HepG2 (cell line): ENCODE measurements at regions not wholly inside any gene's neighbourhood (a gene's known extent, or its start where the extent isn't known, plus 50 kb on each side); places are given as distances from the start of the nearest gene placed in this dataset.

Source experiments
- CTCF ChIP-seq: sonication (generic); formaldehyde crosslinking; IDR thresholded peaks from 2 replicates; pipeline ENCODE4 v1.5.0; 2020; ENCODE audit warnings: mild to moderate bottlenecking, missing genetic modification reagents, moderate library complexity
- GRHL1 ChIP-seq: sonication (generic); formaldehyde crosslinking; conservative IDR thresholded peaks from 2 replicates; pipeline ENCODE4 v1.8.0; 2022; ENCODE audit warnings: missing genetic modification reagents
- KDM5A ChIP-seq: fragments of 200-600 bp; sonication (generic); IDR thresholded peaks from 2 replicates; pipeline ENCODE4 v1.7.0; 2018; ENCODE audit warnings: antibody characterized with exemption, mild to moderate bottlenecking, low read length, borderline replicate concordance
- PAX8 ChIP-seq: sonication (generic); formaldehyde crosslinking; IDR thresholded peaks from 2 replicates; pipeline ENCODE4 v1.8.0; 2022; ENCODE audit warnings: mild to moderate bottlenecking, missing genetic modification reagents, borderline replicate concordance
- ZNF790 ChIP-seq: sonication (generic); formaldehyde crosslinking; IDR thresholded peaks from 2 replicates; pipeline ENCODE4 v1.8.0; 2022; ENCODE audit warnings: missing genetic modification reagents, mild to moderate bottlenecking, borderline replicate concordance

- TF ChIP-seq KDM5A: no peak
- TF ChIP-seq GRHL1 (CRISPR knock-in tag): no peak
- TF ChIP-seq CTCF: no peak
- no peak for TF ChIP-seq ZNF790 (CRISPR knock-in tag)
- TF ChIP-seq PAX8: no peak
Observed at GRCh38 chr3:21331857-21332256, 419.2 kb downstream of the ZNF385D start.
